ENCODE measurements at regions not wholly inside any gene's neighbourhood (a gene's known extent, or its start where the extent isn't known, plus 50 kb on each side); places are given as distances from the start of the nearest gene placed in this dataset.

DNA sequence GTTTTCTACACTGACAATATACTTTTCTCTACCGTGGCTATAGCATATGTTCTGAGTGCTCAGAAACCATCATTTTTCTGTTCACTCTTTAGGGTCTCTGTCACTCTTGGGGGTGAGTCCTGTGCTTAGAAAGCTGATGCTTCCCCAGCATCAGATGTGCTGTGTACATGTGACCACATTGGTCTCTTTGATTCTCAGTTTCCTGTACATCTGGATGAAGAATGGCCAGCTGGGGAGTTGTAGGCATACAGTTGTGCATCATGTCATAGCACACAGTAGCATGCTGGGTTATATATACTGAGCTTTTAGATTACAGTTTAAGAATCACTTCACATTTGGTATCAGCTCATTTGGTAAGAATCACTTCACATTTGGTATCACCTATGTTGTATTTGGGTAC, 238.6 kb upstream of the PREP start:
- intact Hi-C loops (cut with DNase I) = no loop called here
- DNase-seq = no peak
- H3K27me3 ChIP-seq (ENCODE audit: control insufficient read depth, insufficient read depth) = no peaks in the 10 kb centered on the region
- no peak overlapping the region for H3K4me3 ChIP-seq (ENCODE audit: low read length)
- no peaks in the 10 kb centered on the region for H3K9me3 ChIP-seq (ENCODE audit: control insufficient read depth, low read length)
- 87% methylated on average over 1 of the region's 1 CpG for WGBS
- ATAC-seq = no peak
- H3K27ac ChIP-seq (ENCODE audit: low read length) = no peak overlapping the region
- no peaks in the 10 kb centered on the region for H3K4me1 ChIP-seq (ENCODE audit: control insufficient read depth, insufficient read depth, low read length)

GRCh38 chr6:105639124-105639523, 236.2 kb upstream of the PREP start:
- H3K4me1 ChIP-seq (ENCODE audit: control insufficient read depth, insufficient read depth, low read length) = no peaks in the 10 kb centered on the region
- H3K4me3 ChIP-seq (ENCODE audit: low read length) = no peak overlapping the region
- no peaks in the 10 kb centered on the region for H3K27me3 ChIP-seq (ENCODE audit: control insufficient read depth, insufficient read depth)
- DNase-seq = no peak
- no peaks in the 10 kb centered on the region for H3K9me3 ChIP-seq (ENCODE audit: control insufficient read depth, low read length)
- H3K27ac ChIP-seq (ENCODE audit: low read length) = no peak overlapping the region
- intact Hi-C loops (cut with DNase I) = no loop called here
- 95% methylated on average over 2 of the region's 2 CpGs for WGBS
- no peak for ATAC-seq

- no peak for ATAC-seq
Observed at GRCh38 chr6:105633814-105634213, 230.9 kb upstream of the PREP start.

GRCh38 chr6:105628156-105628860, 225.4 kb upstream of the PREP start:
- Histone ChIP-seq H3K27me3 (ENCODE audit: control insufficient read depth, insufficient read depth) (no peaks in the 10 kb centered on the region), H3K4me3 (ENCODE audit: low read length) (no peak overlapping the region), H3K9me3 (ENCODE audit: control insufficient read depth, low read length) (no peaks in the 10 kb centered on the region), H3K27ac (ENCODE audit: low read length) (no peak overlapping the region), H3K4me1 (ENCODE audit: control insufficient read depth, insufficient read depth, low read length) (no peaks in the 10 kb centered on the region)
- ATAC-seq (peak in 1 of 2 donors; percentile 37), DNase-seq (no peak)
- 81% methylated on average over 7 of the region's 7 CpGs for WGBS
- intact Hi-C loops (cut with DNase I) = no loop called here

More at GRCh38 chr6:105633814-105634213, 230.9 kb upstream of the PREP start:
- Histone ChIP-seq H3K27me3 (ENCODE audit: control insufficient read depth, insufficient read depth) (no peaks in the 10 kb centered on the region), H3K4me3 (ENCODE audit: low read length) (no peak overlapping the region), H3K9me3 (ENCODE audit: control insufficient read depth, low read length) (no peaks in the 10 kb centered on the region), H3K4me1 (ENCODE audit: control insufficient read depth, insufficient read depth, low read length) (no peaks in the 10 kb centered on the region), H3K27ac (ENCODE audit: low read length) (no peak overlapping the region)
- no peak for DNase-seq
- intact Hi-C loops (cut with DNase I) = no loop called here

- intact Hi-C loops (cut with DNase I) = no loop called here
- ATAC-seq (no peak), DNase-seq (no peak)
- Histone ChIP-seq H3K4me3 (ENCODE audit: low read length) (no peak overlapping the region), H3K27me3 (ENCODE audit: control insufficient read depth, insufficient read depth) (no peaks in the 10 kb centered on the region), H3K9me3 (ENCODE audit: control insufficient read depth, low read length) (no peaks in the 10 kb centered on the region), H3K27ac (ENCODE audit: low read length) (no peak overlapping the region), H3K4me1 (ENCODE audit: control insufficient read depth, insufficient read depth, low read length) (no peaks in the 10 kb centered on the region)
- 91% methylated on average over 2 of the region's 2 CpGs for WGBS
Observed at GRCh38 chr6:105626295-105627158, 223.6 kb upstream of the PREP start.

GRCh38 chr6:105624021-105624420, 221.1 kb upstream of the PREP start:
- DNase-seq (no peak), ATAC-seq (peak in 1 of 2 donors; percentile 54)
- Histone ChIP-seq H3K27me3 (ENCODE audit: control insufficient read depth, insufficient read depth) (no peaks in the 10 kb centered on the region), H3K9me3 (ENCODE audit: control insufficient read depth, low read length) (no peaks in the 10 kb centered on the region), H3K27ac (ENCODE audit: low read length) (no peak overlapping the region), H3K4me1 (ENCODE audit: control insufficient read depth, insufficient read depth, low read length) (no peaks in the 10 kb centered on the region), H3K4me3 (ENCODE audit: low read length) (no peak overlapping the region)
- intact Hi-C loops (cut with DNase I) = no loop called here
- 64% methylated on average over 3 of the region's 3 CpGs for WGBS

- Histone ChIP-seq H3K4me1 (ENCODE audit: control insufficient read depth, insufficient read depth, low read length) (no peaks in the 10 kb centered on the region), H3K27ac (ENCODE audit: low read length) (no peak overlapping the region), H3K9me3 (ENCODE audit: control insufficient read depth, low read length) (no peaks in the 10 kb centered on the region), H3K4me3 (ENCODE audit: low read length) (no peak overlapping the region), H3K27me3 (ENCODE audit: control insufficient read depth, insufficient read depth) (no peaks in the 10 kb centered on the region)
- intact Hi-C loops (cut with DNase I) = no loop called here
- WGBS = 89% methylated on average over 3 of the region's 3 CpGs
- ATAC-seq (no peak), DNase-seq (no peak)
Observed at GRCh38 chr6:105622226-105622625, 219.3 kb upstream of the PREP start.

- 75% methylated on average over 6 of the region's 6 CpGs for WGBS
- DNase-seq (no peak), ATAC-seq (no peak)
- intact Hi-C loops (cut with DNase I) = no loop called here
- H3K27me3 ChIP-seq (ENCODE audit: control insufficient read depth, insufficient read depth) = no peaks in the 10 kb centered on the region
- H3K4me3 ChIP-seq (ENCODE audit: low read length) = no peak overlapping the region
- no peak overlapping the region for H3K27ac ChIP-seq (ENCODE audit: low read length)
- no peaks in the 10 kb centered on the region for H3K4me1 ChIP-seq (ENCODE audit: control insufficient read depth, insufficient read depth, low read length)
- no peaks in the 10 kb centered on the region for H3K9me3 ChIP-seq (ENCODE audit: control insufficient read depth, low read length)
Observed at GRCh38 chr6:105621564-105622175, 218.8 kb upstream of the PREP start.

GRCh38 chr6:105620878-105621277, 218.0 kb upstream of the PREP start:
- no peak overlapping the region for H3K27ac ChIP-seq (ENCODE audit: low read length)
- ATAC-seq = no peak
- H3K9me3 ChIP-seq (ENCODE audit: control insufficient read depth, low read length) = no peaks in the 10 kb centered on the region
- WGBS = 68% methylated on average over 3 of the region's 3 CpGs
- DNase-seq = no peak
- H3K27me3 ChIP-seq (ENCODE audit: control insufficient read depth, insufficient read depth) = no peaks in the 10 kb centered on the region
- no peaks in the 10 kb centered on the region for H3K4me1 ChIP-seq (ENCODE audit: control insufficient read depth, insufficient read depth, low read length)
- intact Hi-C loops (cut with DNase I) = no loop called here
- no peak overlapping the region for H3K4me3 ChIP-seq (ENCODE audit: low read length)

GRCh38 chr6:105619971-105620741, 217.3 kb upstream of the PREP start:
- Histone ChIP-seq H3K4me3 (ENCODE audit: low read length) (no peak overlapping the region), H3K9me3 (ENCODE audit: control insufficient read depth, low read length) (no peaks in the 10 kb centered on the region), H3K27me3 (ENCODE audit: control insufficient read depth, insufficient read depth) (no peaks in the 10 kb centered on the region), H3K27ac (ENCODE audit: low read length) (no peak overlapping the region), H3K4me1 (ENCODE audit: control insufficient read depth, insufficient read depth, low read length) (no peaks in the 10 kb centered on the region)
- intact Hi-C loops (cut with DNase I) = no loop called here
- ATAC-seq (no peak), DNase-seq (no peak)
- 73% methylated on average over 8 of the region's 8 CpGs for WGBS

- Histone ChIP-seq H3K4me1 (ENCODE audit: control insufficient read depth, insufficient read depth, low read length) (no peaks in the 10 kb centered on the region), H3K27ac (ENCODE audit: low read length) (no peak overlapping the region), H3K27me3 (ENCODE audit: control insufficient read depth, insufficient read depth) (no peaks in the 10 kb centered on the region), H3K4me3 (ENCODE audit: low read length) (no peak overlapping the region), H3K9me3 (ENCODE audit: control insufficient read depth, low read length) (no peaks in the 10 kb centered on the region)
- ATAC-seq (no peak), DNase-seq (no peak)
- WGBS = 88% methylated on average over 1 of the region's 1 CpG
- intact Hi-C loops (cut with DNase I) = no loop called here
Observed at GRCh38 chr6:105618247-105618646, 215.4 kb upstream of the PREP start.

All from right cardiac atrium (tissue), 5 donors.